Stimulated activated CD8-positive, alpha-beta memory T cell treated with anti-CD3 and anti-CD28 coated beads, Interleukin-2, amount 100 ng/mL, for 1 hour (primary cell): ENCODE measurements at regions not wholly inside any gene's neighbourhood (a gene's known extent, or its start where the extent isn't known, plus 50 kb on each side); places are given as distances from the start of the nearest gene placed in this dataset.
"Not testable (repeated sequence)": the region's sequence is repeated elsewhere in the genome, so short reads cannot be mapped to it uniquely, and the experiment has no call there.

ENCODE experiments used
- DNase-seq, 2 donors: peaks; one replicate each; pipeline ENCODE4 v3.0.0-alpha.2; 2020; ENCODE audit warnings: low read depth in 2 of 2

DNA sequence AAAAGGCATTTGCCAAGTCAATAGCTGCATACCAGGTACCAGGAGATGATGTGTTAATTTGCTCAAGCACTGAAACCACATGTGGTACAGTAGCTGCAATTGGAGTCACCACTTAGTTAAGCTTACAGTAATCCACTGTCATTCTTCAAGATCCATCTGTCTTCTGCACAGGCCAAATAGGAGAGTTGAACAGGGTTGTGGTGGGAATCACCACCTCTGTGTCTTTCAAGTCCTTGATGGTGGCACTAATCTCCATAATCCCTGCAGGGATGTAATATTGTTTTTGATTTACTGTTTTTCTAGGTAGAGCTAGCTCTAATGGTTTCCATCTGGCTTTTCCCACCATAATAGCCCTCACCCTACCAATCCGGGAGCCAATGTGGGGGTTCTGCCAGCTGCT lies 91.9 kb downstream of the FCRL5 start:
- DNase-seq, result no peak

DNA sequence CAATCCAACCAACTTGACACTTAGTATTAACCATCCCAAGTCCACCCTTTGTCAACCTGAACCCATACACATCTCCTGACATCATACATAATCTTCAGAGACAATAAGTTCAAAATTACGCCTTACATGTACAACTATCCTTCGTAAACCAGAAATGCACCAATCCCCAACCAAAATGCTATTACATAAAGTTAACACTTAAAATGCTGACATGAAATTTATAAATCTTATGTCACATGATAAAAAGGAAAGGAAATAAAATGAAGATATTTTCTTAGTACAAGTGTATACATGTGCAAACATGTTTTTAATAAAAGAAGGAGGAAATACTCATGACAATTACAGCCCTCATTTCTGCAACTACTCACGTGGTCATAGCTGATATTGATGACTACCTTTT lies 95.0 kb downstream of the FCRL5 start:
- DNase-seq, result no peak

GRCh38 chr1:157455318-157455717 lies 97.0 kb downstream of the FCRL5 start:
- DNase-seq, result no peak

DNA sequence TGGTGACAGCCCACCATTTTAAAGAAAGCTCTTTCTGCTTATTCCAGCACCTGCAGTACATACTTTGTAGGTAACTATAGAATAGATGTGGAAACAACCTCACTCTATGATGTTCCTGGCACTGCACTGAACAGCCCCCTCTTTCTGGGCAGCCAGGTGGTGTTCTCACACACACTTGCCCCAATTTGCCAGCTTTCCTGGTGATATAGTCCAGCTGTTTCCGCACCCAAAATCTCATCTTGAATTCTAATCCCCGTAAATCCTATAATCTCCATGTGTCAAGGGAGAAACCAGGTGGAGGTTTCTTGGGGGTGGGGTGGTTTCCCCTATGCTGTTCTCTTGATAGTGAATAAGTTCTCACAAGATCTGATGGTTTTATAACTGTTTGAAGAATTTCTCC lies 102.2 kb downstream of the FCRL5 start:
- DNase-seq, result no peak

GRCh38 chr1:157448636-157449035 lies 103.7 kb downstream of the FCRL5 start:
- no peak for DNase-seq

DNA sequence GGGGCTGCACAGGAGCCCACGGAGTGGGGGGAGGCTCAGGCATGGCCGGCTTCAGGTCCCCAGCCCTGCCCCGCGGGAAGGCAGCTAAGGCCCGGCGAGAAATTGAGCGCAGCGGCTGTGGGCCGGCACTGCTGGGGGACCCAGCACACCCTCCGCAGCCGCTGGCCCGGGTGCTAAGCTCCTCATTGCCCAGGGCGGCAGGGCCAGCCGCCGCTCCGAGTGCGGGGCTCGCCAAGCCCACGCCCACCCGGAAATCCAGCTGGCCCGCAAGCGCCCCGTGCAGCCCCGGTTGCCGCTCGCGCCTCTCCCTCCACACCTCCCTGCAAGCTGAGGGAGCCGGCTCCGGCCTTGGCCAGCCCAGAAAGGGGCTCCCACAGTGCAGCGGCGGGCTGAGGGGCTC lies 106.0 kb downstream of the FCRL5 start:
- not testable (repeated sequence) for DNase-seq

DNA sequence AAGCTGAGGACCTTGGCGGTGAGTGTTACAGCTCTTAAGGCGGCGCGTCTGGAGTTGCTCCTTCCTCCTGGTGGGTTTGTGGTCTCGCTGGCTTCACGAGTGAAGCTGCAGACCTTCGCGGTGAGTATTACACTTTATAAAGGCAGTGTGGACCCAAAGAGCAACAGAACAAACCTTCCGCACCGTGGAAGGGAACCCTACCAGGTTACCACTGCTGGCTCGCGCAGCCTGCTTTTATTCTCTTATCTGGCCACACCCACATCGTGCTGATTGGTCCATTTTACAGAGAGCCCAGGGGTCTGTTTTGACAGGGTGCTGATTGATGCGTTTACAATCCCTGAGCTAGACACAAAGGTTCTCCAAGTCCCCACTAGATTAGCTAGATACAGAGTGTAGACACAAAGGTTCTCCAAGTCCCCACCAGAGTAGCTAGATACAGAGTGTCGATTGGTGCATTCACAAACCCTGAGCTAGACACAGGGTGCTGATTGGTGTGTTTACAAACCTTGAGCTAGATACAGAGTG lies 106.6 kb downstream of the FCRL5 start:
- not testable (repeated sequence) for DNase-seq

DNA sequence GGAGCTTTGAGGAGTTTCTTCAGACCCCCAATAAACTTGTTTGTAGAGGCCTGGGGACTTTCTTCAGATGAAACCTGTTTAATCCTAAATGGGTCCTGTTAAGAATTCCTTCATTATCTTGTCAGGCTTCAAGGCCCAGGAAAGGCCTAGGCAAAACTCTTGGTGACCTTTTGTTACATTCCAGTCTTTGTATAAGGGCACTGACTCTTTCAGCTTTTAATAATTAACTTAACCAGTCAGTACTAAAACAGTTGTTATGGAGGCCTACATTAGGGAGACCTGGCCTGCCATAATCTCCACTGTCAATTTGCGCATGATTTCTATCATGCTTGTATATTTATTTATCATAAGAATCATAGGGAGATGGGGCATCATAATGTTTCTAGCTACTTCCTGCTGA lies 110.2 kb downstream of the FCRL5 start:
- no peak for DNase-seq

DNA sequence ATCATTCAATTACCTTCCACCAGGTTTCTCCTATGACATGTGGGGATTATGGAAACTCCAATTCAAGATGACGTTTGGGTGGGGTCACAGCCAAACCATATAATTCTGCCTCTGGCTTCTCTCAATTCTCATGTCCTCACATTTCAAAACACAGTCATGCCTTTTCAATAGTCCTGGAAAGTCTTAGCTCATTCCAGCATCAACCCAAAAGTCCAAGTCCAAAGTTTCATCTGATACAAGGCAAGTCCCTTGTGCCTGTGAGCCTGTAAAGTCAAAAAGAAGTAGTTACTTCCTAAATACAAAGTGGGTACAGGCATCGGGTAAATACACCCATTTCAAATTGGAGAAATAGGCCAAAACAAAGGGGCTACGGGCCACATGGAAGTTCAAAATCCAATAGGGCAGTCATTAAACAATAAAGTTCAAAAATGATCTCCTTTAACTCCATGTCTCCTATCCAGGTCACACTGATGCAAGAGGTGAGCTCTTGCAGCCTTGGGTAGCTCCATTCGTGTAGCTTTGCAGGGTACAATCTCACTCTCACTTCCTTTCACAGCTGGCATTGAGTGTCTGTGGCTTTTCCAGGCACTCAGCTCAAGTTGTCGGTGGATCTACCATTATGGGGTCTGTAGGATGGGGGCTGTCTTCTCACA lies 112.9 kb downstream of the FCRL5 start:
- DNase-seq, result no peak

- DNase-seq, result no peak
Observed at GRCh38 chr1:157438613-157439012, 113.7 kb downstream of the FCRL5 start.

- DNase-seq, result no peak
Observed at GRCh38 chr1:157438146-157438545, 114.2 kb downstream of the FCRL5 start.

DNA sequence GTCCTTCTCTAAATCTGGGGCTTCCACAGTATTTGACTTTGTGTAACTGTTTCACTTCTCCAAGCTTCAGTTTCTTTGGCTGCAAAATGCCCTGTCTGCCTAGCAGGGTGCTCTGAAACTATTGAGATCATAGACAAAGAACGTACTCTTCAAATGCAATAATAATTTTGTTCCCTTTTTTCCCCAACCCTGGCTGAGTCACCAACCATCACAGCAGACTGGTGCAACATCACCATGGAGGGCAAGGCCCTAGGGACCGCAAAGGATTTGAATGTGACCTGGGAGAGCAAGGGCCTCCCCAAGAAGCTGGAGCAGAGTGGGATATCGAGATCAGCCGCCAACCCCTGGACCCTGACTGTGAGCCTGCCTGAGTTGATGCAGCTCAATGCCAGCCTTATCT lies 115.0 kb downstream of the FCRL5 start:
- no peak for DNase-seq

- DNase-seq, result no peak
Observed at GRCh38 chr1:157431751-157432150, 120.6 kb downstream of the FCRL5 start.

GRCh38 chr1:157429601-157430240 lies 122.6 kb downstream of the FCRL5 start:
- DNase-seq, result no peak

- not testable (repeated sequence) for DNase-seq
Observed at GRCh38 chr1:157423764-157424163, 128.6 kb downstream of the FCRL5 start.

- DNase-seq, result no peak
Observed at GRCh38 chr1:157419845-157420542, 132.3 kb downstream of the FCRL5 start.

DNA sequence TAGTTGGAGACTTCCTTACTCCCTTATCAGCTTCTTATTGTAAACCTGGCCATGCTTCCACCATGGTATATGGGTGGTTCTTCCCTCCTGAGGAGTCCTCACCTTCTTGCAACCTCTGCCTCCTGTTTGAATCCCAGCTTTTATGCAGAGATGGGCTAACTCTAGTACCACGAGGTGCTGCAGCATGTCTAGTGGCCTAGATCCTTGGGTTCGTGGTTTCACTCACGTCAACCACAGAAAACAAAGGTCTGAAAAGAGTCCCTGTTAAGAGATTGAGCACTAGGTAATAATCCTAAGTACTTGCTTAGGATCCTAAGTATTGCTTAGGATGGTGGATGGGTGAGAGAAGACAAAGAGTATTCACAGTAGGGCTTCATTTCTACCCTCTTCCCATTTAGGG lies 133.7 kb downstream of the FCRL5 start:
- no peak for DNase-seq

GRCh38 chr1:157418231-157418630 lies 134.1 kb downstream of the FCRL5 start:
- DNase-seq, result no peak

- no peak for DNase-seq
Observed at GRCh38 chr1:157415661-157416060, 136.7 kb downstream of the FCRL5 start.

DNA sequence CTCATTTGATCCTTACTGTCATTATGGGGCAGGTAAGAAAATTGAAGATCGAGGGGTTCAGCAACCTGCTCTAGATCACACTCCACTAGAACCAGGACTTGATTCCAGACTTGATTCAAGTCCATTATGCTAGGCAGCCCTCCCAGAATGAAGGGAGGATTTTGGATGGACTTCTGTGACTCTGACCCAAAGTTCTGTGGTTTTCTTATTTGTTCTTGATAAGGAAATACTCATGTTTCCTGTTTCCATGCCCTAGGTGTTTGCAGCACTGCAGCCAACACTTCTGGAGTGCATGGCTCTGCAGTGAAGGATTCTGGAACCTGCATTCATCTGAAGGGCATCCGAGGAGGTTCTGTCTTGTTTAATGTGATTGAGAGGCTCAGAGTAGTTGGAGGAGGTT lies 140.0 kb downstream of the FCRL5 start:
- DNase-seq, result no peak

GRCh38 chr1:157411769-157412168 lies 140.5 kb downstream of the FCRL5 start:
- DNase-seq, result no peak

- no peak for DNase-seq
Observed at GRCh38 chr1:157411064-157411463, 141.3 kb downstream of the FCRL5 start.

GRCh38 chr1:157410457-157410856 lies 141.9 kb downstream of the FCRL5 start:
- DNase-seq, result no peak
